NT2/D1 (cell line): ENCODE measurements at regions not wholly inside any gene's neighbourhood (a gene's known extent, or its start where the extent isn't known, plus 50 kb on each side); places are given as distances from the start of the nearest gene placed in this dataset.

Source experiments
- DNase-seq: peaks from one replicate; pipeline ENCODE4 v3.0.0-alpha.2; 2011; ENCODE audit warnings: low read depth, low spot score
- H3K27me3 ChIP-seq: 2 replicates; pipeline ENCODE4 v1.6.0; 2011; ENCODE audit warnings: mild to moderate bottlenecking; ENCODE audit not compliant: insufficient read length, insufficient read depth
- H3K36me3 ChIP-seq: 2 replicates; pipeline ENCODE4 v1.6.1; 2011; ENCODE audit warnings: mild to moderate bottlenecking, low read length, mixed read lengths; ENCODE audit not compliant: insufficient read depth, insufficient read length
- H3K4me1 ChIP-seq: 2 replicates; pipeline ENCODE4 v1.5.1; 2011; ENCODE audit not compliant: insufficient read depth, insufficient read length
- H3K4me3 ChIP-seq: 2 replicates; pipeline ENCODE4 v1.5.1; 2011; ENCODE audit warnings: low read depth; ENCODE audit not compliant: insufficient read length
- H3K9ac ChIP-seq: 2 replicates; pipeline ENCODE4 v1.6.0; 2011; ENCODE audit warnings: low read depth; ENCODE audit not compliant: insufficient read length
- H3K9me3 ChIP-seq: 2 replicates; pipeline ENCODE4 v1.5.1; 2011; ENCODE audit warnings: mild to moderate bottlenecking, low read length; ENCODE audit not compliant: insufficient read depth
- SUZ12 ChIP-seq: IDR thresholded peaks from 2 replicates; pipeline ENCODE4 v1.6.1; 2011; ENCODE audit not compliant: insufficient read length, insufficient read depth; ENCODE audit errors: extremely low read depth
- YY1 ChIP-seq: IDR thresholded peaks from 2 replicates; pipeline ENCODE4 v1.6.1; 2011; ENCODE audit not compliant: insufficient read length, insufficient read depth
- ZNF274 ChIP-seq: IDR thresholded peaks from 2 replicates; pipeline ENCODE4 v1.6.1; 2011; ENCODE audit warnings: mild to moderate bottlenecking, low read depth, low read length

GRCh38 chr11:133753150-133753549, 92.2 kb downstream of the SPATA19 start:
- no peaks in the 10 kb centered on the region for H3K36me3 ChIP-seq
- H3K4me3 ChIP-seq, result no peak overlapping the region
- H3K27me3 ChIP-seq, result no peaks in the 10 kb centered on the region
- H3K9ac ChIP-seq, result no peak overlapping the region
- TF ChIP-seq YY1 (no peak), ZNF274 (no peak), SUZ12 (no peak)
- H3K9me3 ChIP-seq, result peaks cover 13% of the 10 kb centered on the region
- no peaks in the 10 kb centered on the region for H3K4me1 ChIP-seq
- no peak for DNase-seq

- Histone ChIP-seq H3K4me3 (no peak overlapping the region), H3K36me3 (no peaks in the 10 kb centered on the region), H3K4me1 (peaks cover 5% of the 10 kb centered on the region), H3K9ac (no peak overlapping the region), H3K9me3 (peaks cover 8% of the 10 kb centered on the region), H3K27me3 (no peaks in the 10 kb centered on the region)
- TF ChIP-seq YY1 (no peak), SUZ12 (no peak), ZNF274 (no peak)
- DNase-seq, result no peak
These were observed 95.5 kb downstream of the SPATA19 start for GRCh38 chr11:133749841-133750240.

- TF ChIP-seq ZNF274, result no peak
- TF ChIP-seq YY1, result no peak
- TF ChIP-seq SUZ12, result no peak
- Histone ChIP-seq H3K4me1 (peaks cover 5% of the 10 kb centered on the region), H3K36me3 (no peaks in the 10 kb centered on the region), H3K4me3 (no peak overlapping the region), H3K9me3 (peaks cover 8% of the 10 kb centered on the region), H3K27me3 (no peaks in the 10 kb centered on the region), H3K9ac (no peak overlapping the region)
- DNase-seq, result no peak
These were observed 97.9 kb downstream of the SPATA19 start for GRCh38 chr11:133747409-133747808.

DNA sequence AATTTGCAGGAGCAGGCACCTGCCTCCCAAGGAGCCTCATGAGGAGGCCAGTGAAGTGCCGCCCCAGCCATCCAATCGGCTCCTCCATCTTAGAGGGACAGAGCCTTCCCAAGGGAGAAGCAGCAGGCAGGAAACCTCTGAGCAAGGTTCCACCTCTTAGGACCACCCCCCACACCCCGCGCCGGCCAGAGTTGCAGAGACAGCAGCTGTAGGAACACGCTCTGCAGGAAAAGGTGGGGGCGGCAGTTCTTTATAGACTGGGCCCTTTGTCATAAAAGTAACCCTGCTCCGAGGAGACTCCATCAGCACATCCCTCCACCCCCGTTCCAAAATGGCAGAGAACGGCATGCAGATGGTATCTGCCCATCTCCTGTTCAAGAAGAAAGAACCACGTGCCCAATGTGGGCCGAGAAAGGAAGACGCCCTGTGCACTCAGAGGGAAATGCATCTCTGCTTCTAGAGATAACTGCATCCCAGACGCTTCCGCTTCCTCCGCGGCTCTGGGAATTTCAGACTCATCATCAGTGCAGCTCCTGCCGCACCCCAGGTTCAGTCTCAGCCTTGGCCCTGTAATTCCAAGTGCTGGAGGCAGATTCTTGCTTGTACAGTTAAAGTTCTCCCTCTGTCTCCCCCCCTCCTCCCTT, 98.5 kb downstream of the SPATA19 start:
- H3K27me3 ChIP-seq, result no peaks in the 10 kb centered on the region
- no peak for DNase-seq
- no peaks in the 10 kb centered on the region for H3K36me3 ChIP-seq
- no peak overlapping the region for H3K9ac ChIP-seq
- TF ChIP-seq SUZ12, result no peak
- TF ChIP-seq ZNF274, result no peak
- no peak for TF ChIP-seq YY1
- peaks cover 5% of the 10 kb centered on the region for H3K4me1 ChIP-seq
- no peak overlapping the region for H3K4me3 ChIP-seq
- H3K9me3 ChIP-seq, result peaks cover 8% of the 10 kb centered on the region

GRCh38 chr11:133745791-133746190, 99.5 kb downstream of the SPATA19 start:
- Histone ChIP-seq H3K4me3 (no peak overlapping the region), H3K9ac (no peak overlapping the region)
- TF ChIP-seq YY1, result no peak
- TF ChIP-seq ZNF274, result no peak
- no peak for TF ChIP-seq SUZ12

DNA sequence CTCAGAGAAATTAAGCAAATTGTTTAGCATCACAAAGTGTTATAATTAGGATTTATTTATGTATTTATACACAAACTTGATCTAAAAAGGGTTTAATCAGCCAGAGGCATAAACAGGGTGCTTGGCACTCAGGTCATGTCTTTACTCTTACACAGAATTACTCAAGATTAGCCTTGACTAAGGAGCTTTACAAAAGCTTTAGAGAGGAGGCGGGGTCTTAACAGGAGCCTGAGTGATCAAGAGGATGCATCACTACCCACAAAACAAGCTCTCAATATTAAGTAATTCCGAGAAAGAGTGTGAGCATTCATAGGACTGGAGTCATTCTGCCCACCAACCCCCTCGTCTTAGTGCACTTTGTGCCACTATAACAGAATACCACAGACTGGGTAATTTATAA, 103.0 kb downstream of the SPATA19 start:
- Histone ChIP-seq H3K4me1 (peaks cover 4% of the 10 kb centered on the region), H3K9me3 (0 out of 2 replicates have a peak, but pooled peaks cover 7% of the 10 kb centered on the region)
- TF ChIP-seq SUZ12 (no peak), YY1 (no peak), ZNF274 (no peak)

More at GRCh38 chr11:133745791-133746190, 99.5 kb downstream of the SPATA19 start:
- no peak for DNase-seq
- peaks cover 5% of the 10 kb centered on the region for H3K4me1 ChIP-seq
- peaks cover 8% of the 10 kb centered on the region for H3K9me3 ChIP-seq
- no peaks in the 10 kb centered on the region for H3K36me3 ChIP-seq
- H3K27me3 ChIP-seq, result no peaks in the 10 kb centered on the region

GRCh38 chr11:133740963-133741362, 104.3 kb downstream of the SPATA19 start:
- Histone ChIP-seq H3K4me3 (no peak overlapping the region), H3K9ac (no peak overlapping the region), H3K27me3 (no peaks in the 10 kb centered on the region), H3K9me3 (0 out of 2 replicates have a peak, but pooled peaks cover 7% of the 10 kb centered on the region), H3K4me1 (no peaks in the 10 kb centered on the region), H3K36me3 (no peaks in the 10 kb centered on the region)
- DNase-seq, result no peak
- TF ChIP-seq ZNF274 (no peak), SUZ12 (no peak), YY1 (no peak)

More for the DNA sequence above, 103.0 kb downstream of the SPATA19 start:
- H3K4me3 ChIP-seq, result no peak overlapping the region
- DNase-seq, result no peak
- no peaks in the 10 kb centered on the region for H3K27me3 ChIP-seq
- no peaks in the 10 kb centered on the region for H3K36me3 ChIP-seq
- H3K9ac ChIP-seq, result no peak overlapping the region
